Naive thymus-derived CD4-positive, alpha-beta T cell (primary cell): ENCODE measurements at regions not wholly inside any gene's neighbourhood (a gene's known extent, or its start where the extent isn't known, plus 50 kb on each side); places are given as distances from the start of the nearest gene placed in this dataset.
"Not testable (repeated sequence)": the region's sequence is repeated elsewhere in the genome, so short reads cannot be mapped to it uniquely, and the experiment has no call there.

ENCODE experiments used
- ATAC-seq: fragments of 150-1000 bp; cut with Tn5 transposase; 2 replicates; pipeline ENCODE4 v1.10.0; 2021; ENCODE audit warnings: mild to moderate bottlenecking, moderate library complexity
- CTCF ChIA-PET: fragments of 350-600 bp; sonication (Branson Sonifier 250); formaldehyde crosslinking; loops from one replicate; lab custom pipeline; 2021; ENCODE audit warnings: antibody characterized with exemption; lab: Charles Lee
- POLR2A ChIA-PET: fragments of 350-600 bp; sonication (Branson Sonifier 250); formaldehyde crosslinking; loops from one replicate; lab custom pipeline; 2021; ENCODE audit warnings: antibody characterized with exemption, inconsistent platforms; lab: Charles Lee
- DNase-seq, 9 donors: peaks; one replicate each; pipeline versions ENCODE4 v3.0.0 to v3.0.0-alpha.2; 2020 to 2022; ENCODE audit warnings: mixed read lengths in 1 of 9
- H3K27ac ChIP-seq: one replicate; pipeline ENCODE4 v1.7.0; 2013; ENCODE audit warnings: mild to moderate bottlenecking, low read depth, low read length, moderate library complexity
- H3K27me3 ChIP-seq, 2 donors: one replicate each; pipeline ENCODE4 v1.7.0; 2013; ENCODE audit warnings: low read length in 2 of 2, mild to moderate bottlenecking in 2 of 2, moderate library complexity in 2 of 2; ENCODE audit not compliant: control insufficient read depth in 2 of 2, insufficient read depth in 2 of 2
- H3K36me3 ChIP-seq, 3 experiments: 1 replicate in 2 of 3; 2 replicates in 1 of 3; pipeline ENCODE4 v1.7.0; 2013; ENCODE audit warnings: low read length in 3 of 3, mild to moderate bottlenecking in 3 of 3, moderate library complexity in 1 of 3; ENCODE audit not compliant: insufficient read depth in 3 of 3, control insufficient read depth in 2 of 3
- H3K4me1 ChIP-seq, 2 donors: one replicate each; pipeline ENCODE4 v1.7.0; 2013; ENCODE audit warnings: low read length in 2 of 2, mild to moderate bottlenecking in 2 of 2, moderate library complexity in 1 of 2; ENCODE audit not compliant: control insufficient read depth in 2 of 2, insufficient read depth in 2 of 2
- H3K4me3 ChIP-seq: 2 replicates; pipeline ENCODE4 v1.7.0; 2013; ENCODE audit warnings: mild to moderate bottlenecking, low read length
- H3K9me3 ChIP-seq, 3 experiments: 1 replicate in 2 of 3; 2 replicates in 1 of 3; pipeline ENCODE4 v1.7.0; 2013; ENCODE audit warnings: low read length in 3 of 3; ENCODE audit not compliant: control insufficient read depth in 2 of 3
- H3K27ac Mint-ChIP-seq, 9 donors: one replicate each; pipeline ENCODE4 v1.8.0; 2020 to 2022; ENCODE audit warnings: mixed read lengths in 9 of 9, mild to moderate bottlenecking in 8 of 9, moderate library complexity in 5 of 9, inconsistent platforms in 2 of 9
- H3K27me3 Mint-ChIP-seq, 5 donors: one replicate each; pipeline ENCODE4 v1.8.0; 2021 to 2022; ENCODE audit warnings: mixed read lengths in 5 of 5, mild to moderate bottlenecking in 1 of 5
- H3K36me3 Mint-ChIP-seq, 5 donors: one replicate each; pipeline ENCODE4 v1.8.0; 2020 to 2022; ENCODE audit warnings: mixed read lengths in 5 of 5, mild to moderate bottlenecking in 3 of 5, inconsistent platforms in 1 of 5
- H3K4me1 Mint-ChIP-seq, 7 donors: one replicate each; pipeline ENCODE4 v1.8.0; 2020 to 2022; ENCODE audit warnings: mixed read lengths in 7 of 7, mild to moderate bottlenecking in 3 of 7, inconsistent platforms in 1 of 7
- H3K4me3 Mint-ChIP-seq, 10 donors: one replicate each; pipeline ENCODE4 v1.8.0; 2020 to 2022; ENCODE audit warnings: mild to moderate bottlenecking in 10 of 10, mixed read lengths in 10 of 10, moderate library complexity in 6 of 10, inconsistent platforms in 2 of 10
- H3K9me3 Mint-ChIP-seq, 11 donors: one replicate each; pipeline ENCODE4 v1.8.0; 2020 to 2022; ENCODE audit warnings: mixed read lengths in 11 of 11, mild to moderate bottlenecking in 4 of 11, inconsistent platforms in 1 of 11, moderate library complexity in 1 of 11
- intact Hi-C, 2 donors: fragments of 100-400 bp; cut with micrococcal nuclease; formaldehyde crosslinking; loops; one replicate each; pipeline ENCODE4 v1.15.1; 2023

- H3K27me3 ChIP-seq = no peaks in the 10 kb centered on the region
- H3K9me3 ChIP-seq = no peaks in the 10 kb centered on the region
- no peak overlapping the region for H3K27ac ChIP-seq
- Mint-ChIP-seq H3K4me3 (no peak overlapping the region), H3K36me3 (peaks cover 0 to 4% (median 0%) of the 10 kb centered on the region in 5 donors), H3K9me3 (peaks cover 0 to 4% (median 0%) of the 10 kb centered on the region in 11 donors), H3K27me3 (peaks cover 4 to 7% (median 6%) of the 10 kb centered on the region in 5 donors), H3K4me1 (no peaks in the 10 kb centered on the region), H3K27ac (no peak overlapping the region)
- DNase-seq (no peak), ATAC-seq (no peak)
- no peak overlapping the region for H3K4me3 ChIP-seq
- no peaks in the 10 kb centered on the region for H3K36me3 ChIP-seq
- H3K4me1 ChIP-seq = no peaks in the 10 kb centered on the region
- intact Hi-C loops = no loop called here
- ChIA-PET POLR2A (no interaction called here), CTCF (interaction anchor here (1.0 to 1.3 kb wide), 2 partner anchors 9 to 22 kb away, joined by 3 to 4 read pairs; no protein-coding TSS in a partner anchor)
Measured at GRCh38 chr4:81330018-81330417, 115.0 kb upstream of the PRKG2 start.

DNA sequence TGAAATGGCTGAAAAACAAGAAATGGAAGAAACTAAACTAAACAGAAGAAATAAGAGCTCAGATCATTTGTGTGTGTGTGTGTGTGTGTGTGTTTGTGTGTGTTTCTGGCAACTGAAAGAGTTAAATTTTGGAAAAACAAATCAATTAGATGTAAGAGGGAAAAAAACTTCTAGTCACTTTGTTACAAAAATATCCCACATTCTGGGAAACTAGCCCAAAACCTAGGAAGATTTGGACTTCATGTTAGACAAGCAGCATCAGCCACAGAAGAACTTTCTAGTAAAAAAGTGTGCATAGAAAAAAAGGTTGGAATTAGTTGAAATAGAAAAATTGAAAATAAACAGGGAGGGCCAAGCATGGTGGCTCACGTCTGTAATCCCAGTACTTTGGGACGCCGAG, 111.6 kb upstream of the PRKG2 start:
- ChIA-PET POLR2A (no interaction called here), CTCF (no interaction called here)
- no peak for DNase-seq
- Histone ChIP-seq H3K9me3 (no peaks in the 10 kb centered on the region), H3K36me3 (no peaks in the 10 kb centered on the region), H3K27ac (no peak overlapping the region), H3K27me3 (no peaks in the 10 kb centered on the region), H3K4me3 (no peak overlapping the region), H3K4me1 (no peaks in the 10 kb centered on the region)
- Mint-ChIP-seq H3K27ac (no peak overlapping the region), H3K27me3 (peaks cover 0 to 28% (median 19%) of the 10 kb centered on the region in 5 donors), H3K9me3 (peaks cover 0 to 9% (median 5%) of the 10 kb centered on the region in 11 donors), H3K4me1 (no peaks in the 10 kb centered on the region), H3K36me3 (peaks cover 0 to 5% (median 0%) of the 10 kb centered on the region in 5 donors), H3K4me3 (no peak overlapping the region)
- intact Hi-C loops = no loop called here
- ATAC-seq = no peak

DNA sequence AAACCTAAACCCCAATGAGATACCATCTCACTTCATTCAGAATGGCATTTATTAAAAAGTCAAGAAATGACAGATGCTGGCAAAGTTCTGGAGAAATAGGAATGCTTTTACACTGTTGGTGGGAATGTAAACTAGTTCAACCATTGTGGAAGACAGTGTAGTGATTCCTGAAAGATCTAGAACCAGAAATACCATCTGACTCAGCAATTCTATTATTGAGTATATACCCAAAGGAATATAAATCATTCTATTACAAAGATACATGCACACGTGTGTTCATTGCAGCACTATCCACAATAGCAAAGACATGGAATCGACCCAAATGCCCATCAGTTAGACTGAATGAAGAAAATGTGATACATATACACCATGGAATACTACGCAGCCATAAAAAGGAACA, 109.6 kb upstream of the PRKG2 start:
- H3K4me1 Mint-ChIP-seq, H3K9me3 ChIP-seq, POLR2A ChIA-PET, CTCF ChIA-PET, H3K36me3 ChIP-seq, DNase-seq, H3K27ac Mint-ChIP-seq, H3K4me3 ChIP-seq, intact Hi-C loops, H3K27me3 ChIP-seq, H3K4me3 Mint-ChIP-seq, ATAC-seq, H3K27ac ChIP-seq, H3K36me3 Mint-ChIP-seq, H3K4me1 ChIP-seq: not testable (repeated sequence)
- H3K9me3 Mint-ChIP-seq = peaks cover 0 to 10% (median 6%) of the 10 kb centered on the region in 11 donors
- H3K27me3 Mint-ChIP-seq = peaks cover 0 to 38% (median 29%) of the 10 kb centered on the region in 5 donors

DNA sequence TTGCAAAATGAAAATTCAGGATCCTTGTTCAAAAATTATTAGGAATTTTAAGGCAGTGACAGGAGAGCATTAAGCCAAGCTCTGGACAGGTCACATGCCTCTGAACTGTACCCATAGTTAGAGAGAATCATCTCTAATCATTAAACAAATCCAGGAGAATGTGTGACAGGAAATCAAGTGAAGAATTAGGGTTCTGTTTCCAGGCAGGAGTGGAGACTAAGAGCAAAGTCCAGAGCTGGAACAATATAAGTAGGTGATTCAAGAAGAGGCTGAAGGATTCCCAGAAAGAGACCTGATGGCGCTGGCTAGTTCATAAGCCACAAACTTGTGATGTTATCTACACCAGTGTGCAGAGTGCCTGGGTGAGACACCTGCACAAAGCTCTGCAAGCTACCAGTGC, 104.6 kb upstream of the PRKG2 start:
- Mint-ChIP-seq H3K9me3 (peaks cover 0 to 10% (median 6%) of the 10 kb centered on the region in 11 donors), H3K27ac (no peak overlapping the region), H3K4me1 (no peaks in the 10 kb centered on the region), H3K4me3 (no peak overlapping the region), H3K27me3 (peaks cover 2 to 44% (median 30%) of the 10 kb centered on the region in 5 donors), H3K36me3 (peaks cover 0 to 7% (median 0%) of the 10 kb centered on the region in 5 donors)
- Histone ChIP-seq H3K27me3 (no peaks in the 10 kb centered on the region), H3K27ac (no peak overlapping the region), H3K4me3 (no peak overlapping the region), H3K36me3 (no peaks in the 10 kb centered on the region), H3K9me3 (no peaks in the 10 kb centered on the region), H3K4me1 (no peaks in the 10 kb centered on the region)
- ChIA-PET POLR2A (no interaction called here), CTCF (no interaction called here)
- ATAC-seq (no peak), DNase-seq (no peak)
- intact Hi-C loops = no loop called here

DNA sequence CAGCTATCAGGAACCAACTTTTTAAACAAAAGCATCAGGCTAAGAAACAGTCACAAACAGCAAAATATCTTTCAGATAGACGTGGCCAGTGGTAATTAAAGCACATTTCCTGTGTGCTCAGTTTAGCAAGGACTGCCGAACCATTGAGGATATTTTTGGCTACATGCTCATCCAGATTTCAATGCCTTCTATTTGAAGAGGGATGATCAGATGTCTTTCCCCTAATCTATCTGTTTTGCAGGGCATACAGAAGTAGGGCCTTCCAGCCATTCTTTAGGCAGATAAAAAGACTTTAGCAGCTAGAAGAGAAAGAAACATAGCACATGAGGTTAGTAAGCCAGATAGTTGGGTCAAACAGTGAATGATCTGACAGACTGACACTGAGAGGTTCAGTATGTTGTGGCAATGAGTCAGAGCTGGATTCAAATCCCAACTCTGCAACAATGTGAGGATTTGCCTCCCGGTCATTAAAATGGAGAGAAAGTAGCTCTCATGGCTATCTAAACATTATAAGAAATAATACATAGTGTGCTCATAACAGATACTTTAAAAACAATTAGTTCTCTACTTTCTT, 100.0 kb upstream of the PRKG2 start:
- ChIA-PET CTCF (no interaction called here), POLR2A (no interaction called here)
- intact Hi-C loops = no loop called here

DNA sequence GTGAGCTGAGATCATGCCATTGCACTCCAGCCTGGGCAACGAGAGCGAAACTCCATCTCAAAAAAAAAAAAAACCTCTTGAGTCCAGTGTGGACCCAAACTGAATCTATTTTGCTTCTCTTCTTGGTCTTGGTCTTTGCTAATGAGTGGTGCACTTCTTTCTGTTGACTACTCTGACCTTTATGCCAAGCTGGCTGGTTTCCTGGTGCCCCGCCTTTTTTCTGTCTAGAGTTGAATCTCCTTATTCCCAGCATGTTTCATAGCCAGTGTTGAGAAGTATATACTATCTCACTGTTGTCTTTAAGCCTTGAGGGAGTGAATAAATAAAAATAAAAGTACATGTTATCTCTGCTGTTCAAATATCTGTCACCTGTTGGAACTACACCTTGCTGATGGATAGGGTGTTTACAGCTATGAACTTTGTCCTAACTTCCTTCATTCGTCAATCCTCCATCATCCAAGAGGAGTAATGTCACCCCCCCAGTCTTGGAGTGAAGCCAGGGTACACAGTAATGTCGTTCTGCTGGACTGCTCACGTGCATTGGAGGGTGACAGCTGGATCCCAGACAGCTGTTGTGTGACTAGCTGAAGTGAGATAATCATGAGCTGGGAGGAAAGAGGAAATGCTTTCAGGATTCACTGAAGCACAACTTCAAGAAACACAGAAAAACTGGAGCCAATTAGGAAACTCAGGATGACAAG, 99.3 kb upstream of the PRKG2 start:
- Histone ChIP-seq H3K9me3 (no peaks in the 10 kb centered on the region), H3K27ac (no peak overlapping the region), H3K4me1 (no peaks in the 10 kb centered on the region), H3K36me3 (no peaks in the 10 kb centered on the region), H3K27me3 (no peaks in the 10 kb centered on the region), H3K4me3 (no peak overlapping the region)
- Mint-ChIP-seq H3K27ac (no peak overlapping the region), H3K9me3 (peaks cover 0 to 4% (median 0%) of the 10 kb centered on the region in 11 donors), H3K36me3 (no peaks in the 10 kb centered on the region), H3K4me3 (no peak overlapping the region), H3K4me1 (no peaks in the 10 kb centered on the region), H3K27me3 (peaks cover 2 to 23% (median 17%) of the 10 kb centered on the region in 5 donors)
- DNase-seq (no peak), ATAC-seq (no peak)
- POLR2A ChIA-PET = no interaction called here
- CTCF ChIA-PET = no interaction called here
- intact Hi-C loops = no loop called here

More for the DNA sequence above, 100.0 kb upstream of the PRKG2 start:
- H3K36me3 Mint-ChIP-seq = no peaks in the 10 kb centered on the region
- peaks cover 0 to 4% (median 0%) of the 10 kb centered on the region in 11 donors for H3K9me3 Mint-ChIP-seq
- Histone ChIP-seq H3K4me3 (no peak overlapping the region), H3K36me3 (no peaks in the 10 kb centered on the region), H3K27me3 (no peaks in the 10 kb centered on the region), H3K4me1 (no peaks in the 10 kb centered on the region), H3K9me3 (no peaks in the 10 kb centered on the region), H3K27ac (no peak overlapping the region)
- ATAC-seq = no peak
- H3K4me1 Mint-ChIP-seq = no peaks in the 10 kb centered on the region
- DNase-seq = no peak
- no peak overlapping the region for H3K27ac Mint-ChIP-seq
- H3K27me3 Mint-ChIP-seq = peaks cover 2 to 25% (median 24%) of the 10 kb centered on the region in 5 donors
- no peak overlapping the region for H3K4me3 Mint-ChIP-seq

GRCh38 chr4:81307991-81308390, 93.0 kb upstream of the PRKG2 start:
- Mint-ChIP-seq H3K4me1 (no peaks in the 10 kb centered on the region), H3K9me3 (peaks cover 0 to 4% (median 0%) of the 10 kb centered on the region in 11 donors), H3K4me3 (no peak overlapping the region), H3K27me3 (peaks cover 0 to 35% (median 23%) of the 10 kb centered on the region in 5 donors), H3K36me3 (no peaks in the 10 kb centered on the region), H3K27ac (no peak overlapping the region)
- no peak overlapping the region for H3K27ac ChIP-seq
- no peaks in the 10 kb centered on the region for H3K36me3 ChIP-seq
- DNase-seq (no peak), ATAC-seq (no peak)
- CTCF ChIA-PET = no interaction called here
- intact Hi-C loops = no loop called here
- H3K9me3 ChIP-seq = no peaks in the 10 kb centered on the region
- H3K4me3 ChIP-seq = no peak overlapping the region
- no peaks in the 10 kb centered on the region for H3K27me3 ChIP-seq
- POLR2A ChIA-PET = no interaction called here
- no peaks in the 10 kb centered on the region for H3K4me1 ChIP-seq
